ENCODE measurements at regions not wholly inside any gene's neighbourhood (a gene's known extent, or its start where the extent isn't known, plus 50 kb on each side); places are given as distances from the start of the nearest gene placed in this dataset.

DNA sequence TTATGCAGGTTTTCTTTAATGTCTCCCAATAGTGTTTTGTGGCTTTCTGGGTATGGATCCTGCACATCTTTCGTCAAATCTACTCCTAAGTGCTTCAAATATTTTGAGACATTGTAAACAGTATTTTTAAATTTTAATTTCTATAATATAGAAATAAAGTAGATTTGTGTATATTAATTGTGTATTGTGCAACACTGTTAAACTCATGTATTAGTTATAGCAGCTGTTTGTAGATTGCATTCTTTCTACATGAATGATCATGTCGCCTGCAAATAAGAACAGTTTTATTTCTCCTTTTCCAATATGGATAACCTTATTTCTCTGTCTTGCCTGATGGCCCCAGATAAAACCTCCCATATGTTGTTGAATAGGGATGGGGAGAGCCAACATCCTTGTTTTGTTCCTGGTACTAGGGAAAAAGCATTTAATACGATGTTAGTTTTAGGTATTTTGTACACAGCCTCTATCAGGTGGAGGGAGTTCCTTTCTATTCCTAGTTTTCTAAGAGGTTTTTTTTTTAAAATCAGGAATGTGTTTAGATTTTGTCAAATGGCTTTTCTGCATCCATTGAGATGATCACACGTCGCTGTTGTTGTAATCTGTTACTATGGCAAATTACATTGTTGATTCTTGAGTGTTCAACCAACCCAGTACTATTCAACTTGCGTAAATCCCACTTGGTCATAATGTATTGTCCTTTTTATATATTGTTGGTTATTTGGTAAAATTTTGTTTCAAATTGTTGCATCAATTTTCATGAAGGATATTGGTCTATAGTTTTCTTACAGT is 71.1 kb upstream of the DGKG start:
- Histone ChIP-seq H3K4me1 (ENCODE audit: control insufficient read depth, insufficient read depth, low read length, poor library complexity, severe bottlenecking) (no peaks in the 10 kb centered on the region), H3K27ac (ENCODE audit: low read depth, low read length, severe bottlenecking) (no peak overlapping the region), H3K9me3 (ENCODE audit: control insufficient read depth, low read length) (no peaks in the 10 kb centered on the region), H3K4me3 (ENCODE audit: extremely low read depth, insufficient read depth, low read length, poor library complexity, severe bottlenecking) (no peak overlapping the region), H3K36me3 (ENCODE audit: control insufficient read depth, insufficient read depth, low read length) (no peaks in the 10 kb centered on the region)
- WGBS, 2 experiments (ENCODE audit: insufficient coverage in 2 of 2): no CpG with 5 or more reads among the region's 6 CpGs

GRCh38 chr3:186432189-186432588 is 70.2 kb upstream of the DGKG start:
- Histone ChIP-seq H3K36me3 (ENCODE audit: control insufficient read depth, insufficient read depth, low read length) (no peaks in the 10 kb centered on the region), H3K4me3 (ENCODE audit: extremely low read depth, insufficient read depth, low read length, poor library complexity, severe bottlenecking) (no peak overlapping the region), H3K27ac (ENCODE audit: low read depth, low read length, severe bottlenecking) (no peak overlapping the region), H3K9me3 (ENCODE audit: control insufficient read depth, low read length) (no peaks in the 10 kb centered on the region), H3K4me1 (ENCODE audit: control insufficient read depth, insufficient read depth, low read length, poor library complexity, severe bottlenecking) (peaks cover 3% of the 10 kb centered on the region)
- 86 to 100% methylated on average over 1 to 2 of the region's 4 CpGs for WGBS, 2 experiments (ENCODE audit: insufficient coverage in 2 of 2)

GRCh38 chr3:186427627-186428281 is 65.7 kb upstream of the DGKG start:
- Histone ChIP-seq H3K27ac (ENCODE audit: low read depth, low read length, severe bottlenecking) (peak overlapping the region; percentile 6), H3K4me3 (ENCODE audit: extremely low read depth, insufficient read depth, low read length, poor library complexity, severe bottlenecking) (no peak overlapping the region), H3K9me3 (ENCODE audit: control insufficient read depth, low read length) (no peaks in the 10 kb centered on the region), H3K4me1 (ENCODE audit: control insufficient read depth, insufficient read depth, low read length, poor library complexity, severe bottlenecking) (peaks cover 3% of the 10 kb centered on the region), H3K36me3 (ENCODE audit: control insufficient read depth, insufficient read depth, low read length) (no peaks in the 10 kb centered on the region)
- WGBS, 2 experiments (ENCODE audit: insufficient coverage in 2 of 2): 86 to 90% methylated on average over 6 to 9 of the region's 10 CpGs

- 90% methylated on average over 6 to 8 of the region's 10 CpGs for WGBS, 2 experiments (ENCODE audit: insufficient coverage in 2 of 2)
- H3K36me3 ChIP-seq (ENCODE audit: control insufficient read depth, insufficient read depth, low read length): no peaks in the 10 kb centered on the region
- H3K4me1 ChIP-seq (ENCODE audit: control insufficient read depth, insufficient read depth, low read length, poor library complexity, severe bottlenecking): peaks cover 3% of the 10 kb centered on the region
- H3K27ac ChIP-seq (ENCODE audit: low read depth, low read length, severe bottlenecking): no peak overlapping the region
- H3K4me3 ChIP-seq (ENCODE audit: extremely low read depth, insufficient read depth, low read length, poor library complexity, severe bottlenecking): no peak overlapping the region
- H3K9me3 ChIP-seq (ENCODE audit: control insufficient read depth, low read length): no peaks in the 10 kb centered on the region
These were observed 64.0 kb upstream of the DGKG start for GRCh38 chr3:186425788-186426730.

GRCh38 chr3:186421946-186422345 is 59.9 kb upstream of the DGKG start:
- Histone ChIP-seq H3K4me1 (ENCODE audit: control insufficient read depth, insufficient read depth, low read length, poor library complexity, severe bottlenecking) (peaks cover 14% of the 10 kb centered on the region), H3K9me3 (ENCODE audit: control insufficient read depth, low read length) (no peaks in the 10 kb centered on the region), H3K4me3 (ENCODE audit: extremely low read depth, insufficient read depth, low read length, poor library complexity, severe bottlenecking) (no peak overlapping the region), H3K27ac (ENCODE audit: low read depth, low read length, severe bottlenecking) (no peak overlapping the region), H3K36me3 (ENCODE audit: control insufficient read depth, insufficient read depth, low read length) (no peaks in the 10 kb centered on the region)

DNA sequence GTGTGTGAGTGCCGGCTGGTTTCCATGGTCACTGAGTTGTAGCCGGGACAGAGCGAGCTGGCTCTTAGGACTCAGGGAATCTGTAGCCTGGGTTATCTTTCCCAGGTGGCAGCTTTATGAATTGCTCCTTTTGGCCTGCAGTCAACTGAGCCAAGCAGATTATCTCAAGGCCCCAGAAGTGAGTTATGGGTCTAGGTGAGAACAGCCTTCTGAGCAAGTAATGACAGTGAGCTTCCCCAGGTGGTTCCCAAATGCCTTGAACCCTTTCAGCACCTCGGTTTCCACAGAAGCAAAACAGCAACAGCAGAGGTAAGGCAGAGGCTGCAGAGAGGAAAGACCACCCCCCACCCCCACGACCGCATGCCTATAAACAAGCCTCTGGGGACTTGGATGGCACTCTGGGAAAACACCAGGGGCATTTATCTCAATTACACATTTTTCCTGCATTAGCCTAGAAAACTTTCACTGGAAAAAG is 56.7 kb upstream of the DGKG start:
- WGBS, 2 experiments (ENCODE audit: insufficient coverage in 2 of 2): 78 to 82% methylated on average over 1 to 4 of the region's 6 CpGs
- Histone ChIP-seq H3K4me1 (ENCODE audit: control insufficient read depth, insufficient read depth, low read length, poor library complexity, severe bottlenecking) (peaks cover 24% of the 10 kb centered on the region), H3K36me3 (ENCODE audit: control insufficient read depth, insufficient read depth, low read length) (no peaks in the 10 kb centered on the region), H3K4me3 (ENCODE audit: extremely low read depth, insufficient read depth, low read length, poor library complexity, severe bottlenecking) (no peak overlapping the region), H3K27ac (ENCODE audit: low read depth, low read length, severe bottlenecking) (peak overlapping the region; percentile 78), H3K9me3 (ENCODE audit: control insufficient read depth, low read length) (no peaks in the 10 kb centered on the region)

- no CpG with 5 or more reads among the region's 2 CpGs for WGBS, 2 experiments (ENCODE audit: insufficient coverage in 2 of 2)
- Histone ChIP-seq H3K27ac (ENCODE audit: low read depth, low read length, severe bottlenecking) (peak overlapping the region; percentile 78), H3K36me3 (ENCODE audit: control insufficient read depth, insufficient read depth, low read length) (no peaks in the 10 kb centered on the region), H3K4me3 (ENCODE audit: extremely low read depth, insufficient read depth, low read length, poor library complexity, severe bottlenecking) (no peak overlapping the region), H3K9me3 (ENCODE audit: control insufficient read depth, low read length) (no peaks in the 10 kb centered on the region), H3K4me1 (ENCODE audit: control insufficient read depth, insufficient read depth, low read length, poor library complexity, severe bottlenecking) (peaks cover 32% of the 10 kb centered on the region)
These were observed 55.8 kb upstream of the DGKG start for GRCh38 chr3:186417791-186418190.

GRCh38 chr3:186414735-186415419 is 52.8 kb upstream of the DGKG start:
- no peaks in the 10 kb centered on the region for H3K9me3 ChIP-seq (ENCODE audit: control insufficient read depth, low read length)
- H3K4me1 ChIP-seq (ENCODE audit: control insufficient read depth, insufficient read depth, low read length, poor library complexity, severe bottlenecking): peaks cover 32% of the 10 kb centered on the region
- WGBS, 2 experiments (ENCODE audit: insufficient coverage in 2 of 2): 79 to 85% methylated on average over 3 to 4 of the region's 4 CpGs
- no peak overlapping the region for H3K4me3 ChIP-seq (ENCODE audit: extremely low read depth, insufficient read depth, low read length, poor library complexity, severe bottlenecking)
- H3K36me3 ChIP-seq (ENCODE audit: control insufficient read depth, insufficient read depth, low read length): no peaks in the 10 kb centered on the region
- no peak overlapping the region for H3K27ac ChIP-seq (ENCODE audit: low read depth, low read length, severe bottlenecking)

- peak overlapping the region; percentile 18 for H3K4me3 ChIP-seq (ENCODE audit: extremely low read depth, insufficient read depth, low read length, poor library complexity, severe bottlenecking)
- 3 to 6% methylated on average over 11 to 14 of the region's 22 CpGs for WGBS, 2 experiments (ENCODE audit: insufficient coverage in 2 of 2)
- peaks cover 29% of the 10 kb centered on the region for H3K4me1 ChIP-seq (ENCODE audit: control insufficient read depth, insufficient read depth, low read length, poor library complexity, severe bottlenecking)
- no peaks in the 10 kb centered on the region for H3K9me3 ChIP-seq (ENCODE audit: control insufficient read depth, low read length)
- no peaks in the 10 kb centered on the region for H3K36me3 ChIP-seq (ENCODE audit: control insufficient read depth, insufficient read depth, low read length)
- peak overlapping the region; percentile 53 for H3K27ac ChIP-seq (ENCODE audit: low read depth, low read length, severe bottlenecking)
These were observed 51.8 kb upstream of the DGKG start for GRCh38 chr3:186413615-186414415.

Data from mesodermal cell (in vitro differentiated cells).